ENCODE measurements at regions not wholly inside any gene's neighbourhood (a gene's known extent, or its start where the extent isn't known, plus 50 kb on each side); places are given as distances from the start of the nearest gene placed in this dataset.

DNA sequence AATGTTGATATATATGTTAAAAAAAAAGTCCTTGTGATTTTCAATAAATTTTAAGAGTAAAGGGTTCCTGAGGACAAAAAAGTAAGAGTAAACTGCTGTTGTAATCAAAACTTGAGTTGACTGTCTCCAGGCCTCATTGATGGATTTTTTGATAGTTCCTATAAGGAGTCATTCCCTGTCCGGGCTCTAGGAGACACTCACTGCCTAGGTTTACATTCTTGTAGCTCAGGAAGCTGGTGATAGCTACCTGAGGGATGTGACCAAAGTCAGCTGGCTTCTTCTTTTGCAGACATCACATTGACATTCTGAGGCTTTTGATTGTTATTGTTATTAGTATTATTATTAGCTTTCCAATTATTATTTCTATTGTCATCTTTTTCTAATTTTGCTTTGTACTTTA, 116.5 kb upstream of the FBXL7 start:
- Histone ChIP-seq H3K18ac (ENCODE audit: low read length) (no peak overlapping the region), H4K8ac (ENCODE audit: low read depth, low read length) (no peak overlapping the region), H3K56ac (ENCODE audit: low read length) (no peak overlapping the region), H3K79me1 (ENCODE audit: low read length) (no peaks in the 10 kb centered on the region), H3K27me3 (ENCODE audit: insufficient read depth, low read length, poor library complexity) (no peaks in the 10 kb centered on the region), H4K5ac (ENCODE audit: low read length) (no peak overlapping the region), H3K9ac (ENCODE audit: low read length) (no peak overlapping the region), H3K36me3 (ENCODE audit: control insufficient read depth, insufficient read depth, low read length) (no peaks in the 10 kb centered on the region), H2BK120ac (ENCODE audit: low read depth, low read length) (no peak overlapping the region), H2BK5ac (ENCODE audit: low read length) (no peak overlapping the region), H3K4me3 (ENCODE audit: low read length) (no peak overlapping the region), H3K23ac (ENCODE audit: low read length) (no peak overlapping the region), H3K4ac (ENCODE audit: low read depth, low read length) (no peak overlapping the region), H3K4me2 (ENCODE audit: low read length) (no peak overlapping the region), H3K4me1 (ENCODE audit: control insufficient read depth, low read depth, low read length) (no peaks in the 10 kb centered on the region), H3K27ac (ENCODE audit: low read depth, low read length) (no peak overlapping the region), H2BK15ac (replicated peaks; ENCODE audit: low read depth) (no peak overlapping the region), H3K79me2 (ENCODE audit: control insufficient read depth, insufficient read depth, low read length) (no peaks in the 10 kb centered on the region), H2AK5ac (ENCODE audit: low read length) (no peak overlapping the region)
- WGBS (ENCODE audit: extremely low coverage, insufficient coverage, low lambda C conversion rate), result no CpG with 5 or more reads among the region's 1 CpG
- DNase-seq, result peak; percentile 74

DNA sequence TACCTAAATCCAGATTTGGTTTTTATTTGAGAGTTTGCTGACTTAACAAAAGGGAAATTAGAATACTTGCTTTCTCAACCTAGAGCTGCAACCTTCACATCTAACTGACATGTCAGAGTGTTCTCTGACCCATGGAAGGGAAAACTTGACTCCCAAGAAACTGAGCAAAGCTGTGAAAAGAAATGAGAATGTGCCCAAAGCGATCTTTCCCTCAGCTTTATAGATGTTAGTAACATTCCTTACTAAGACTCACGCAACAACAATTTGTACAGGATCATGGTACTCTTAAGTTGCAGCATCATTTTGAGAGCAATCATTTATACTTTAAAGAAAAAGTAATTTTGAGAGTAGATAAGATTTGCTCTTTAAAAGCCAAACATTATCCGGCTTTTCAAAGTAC, 117.0 kb upstream of the FBXL7 start:
- WGBS (ENCODE audit: extremely low coverage, insufficient coverage, low lambda C conversion rate), result no CpG with 5 or more reads among the region's 3 CpGs
- no peak overlapping the region for H3K4ac ChIP-seq (ENCODE audit: low read depth, low read length)
- H3K27ac ChIP-seq (ENCODE audit: low read depth, low read length), result no peak overlapping the region
- no peaks in the 10 kb centered on the region for H3K79me1 ChIP-seq (ENCODE audit: low read length)
- H3K18ac ChIP-seq (ENCODE audit: low read length), result no peak overlapping the region
- H2BK5ac ChIP-seq (ENCODE audit: low read length), result no peak overlapping the region
- no peak overlapping the region for H4K5ac ChIP-seq (ENCODE audit: low read length)
- no peak overlapping the region for H2BK120ac ChIP-seq (ENCODE audit: low read depth, low read length)
- DNase-seq, result no peak
- no peaks in the 10 kb centered on the region for H3K27me3 ChIP-seq (ENCODE audit: insufficient read depth, low read length, poor library complexity)
- no peaks in the 10 kb centered on the region for H3K79me2 ChIP-seq (ENCODE audit: control insufficient read depth, insufficient read depth, low read length)
- H3K4me3 ChIP-seq (ENCODE audit: low read length), result no peak overlapping the region
- H2AK5ac ChIP-seq (ENCODE audit: low read length), result no peak overlapping the region
- H3K23ac ChIP-seq (ENCODE audit: low read length), result no peak overlapping the region
- no peaks in the 10 kb centered on the region for H3K4me1 ChIP-seq (ENCODE audit: control insufficient read depth, low read depth, low read length)
- no peaks in the 10 kb centered on the region for H3K36me3 ChIP-seq (ENCODE audit: control insufficient read depth, insufficient read depth, low read length)
- H3K4me2 ChIP-seq (ENCODE audit: low read length), result no peak overlapping the region
- H3K56ac ChIP-seq (ENCODE audit: low read length), result no peak overlapping the region
- H3K9ac ChIP-seq (ENCODE audit: low read length), result no peak overlapping the region
- no peak overlapping the region for H4K8ac ChIP-seq (ENCODE audit: low read depth, low read length)
- H2BK15ac ChIP-seq (replicated peaks; ENCODE audit: low read depth), result no peak overlapping the region

DNA sequence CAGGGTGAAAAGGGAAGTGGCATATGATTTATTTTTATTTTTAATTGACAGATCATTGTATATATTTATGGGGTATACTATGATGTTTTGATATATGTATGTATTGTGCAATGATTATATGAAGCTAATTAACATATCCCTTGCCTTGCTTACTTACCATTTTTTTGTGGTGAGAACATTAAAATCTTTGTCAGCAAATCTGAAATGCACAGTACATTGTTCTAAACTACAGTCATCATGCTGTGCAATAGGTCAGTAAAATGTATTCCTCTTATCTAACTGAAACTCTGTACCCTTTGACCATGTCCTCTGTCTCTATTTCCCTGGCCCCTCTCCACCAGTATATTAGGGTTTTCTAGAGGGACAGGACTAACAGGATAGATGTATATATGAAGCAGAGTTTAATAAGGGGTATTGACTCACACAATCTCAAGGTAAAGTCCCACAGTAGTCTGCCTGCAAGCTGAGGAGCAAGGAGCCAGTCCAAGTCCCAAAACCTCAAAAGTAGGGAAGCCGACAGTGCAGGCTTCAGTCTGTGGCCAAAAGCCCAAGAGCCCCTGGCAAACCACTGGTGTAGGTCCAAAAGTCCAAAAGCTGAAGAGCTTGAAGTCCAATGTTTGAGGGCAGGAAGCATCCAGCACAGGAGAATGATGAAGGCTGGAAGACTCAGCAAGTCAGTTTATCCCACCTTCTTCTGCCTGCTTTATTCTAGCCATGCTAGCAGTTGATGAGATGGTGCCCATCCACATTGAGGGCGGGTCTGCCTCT, 122.2 kb upstream of the FBXL7 start:
- no peaks in the 10 kb centered on the region for H3K79me1 ChIP-seq (ENCODE audit: low read length)
- H4K8ac ChIP-seq (ENCODE audit: low read depth, low read length), result no peak overlapping the region
- no peak overlapping the region for H3K4ac ChIP-seq (ENCODE audit: low read depth, low read length)
- no peak overlapping the region for H3K4me3 ChIP-seq (ENCODE audit: low read length)
- no peak overlapping the region for H3K56ac ChIP-seq (ENCODE audit: low read length)
- H3K79me2 ChIP-seq (ENCODE audit: control insufficient read depth, insufficient read depth, low read length), result no peaks in the 10 kb centered on the region
- H2AK5ac ChIP-seq (ENCODE audit: low read length), result no peak overlapping the region
- no peak overlapping the region for H2BK15ac ChIP-seq (replicated peaks; ENCODE audit: low read depth)
- no peak overlapping the region for H3K27ac ChIP-seq (ENCODE audit: low read depth, low read length)
- H3K4me2 ChIP-seq (ENCODE audit: low read length), result no peak overlapping the region
- H3K9ac ChIP-seq (ENCODE audit: low read length), result no peak overlapping the region
- no peaks in the 10 kb centered on the region for H3K27me3 ChIP-seq (ENCODE audit: insufficient read depth, low read length, poor library complexity)
- H4K5ac ChIP-seq (ENCODE audit: low read length), result no peak overlapping the region
- no peaks in the 10 kb centered on the region for H3K36me3 ChIP-seq (ENCODE audit: control insufficient read depth, insufficient read depth, low read length)
- no peak overlapping the region for H3K18ac ChIP-seq (ENCODE audit: low read length)
- H3K4me1 ChIP-seq (ENCODE audit: control insufficient read depth, low read depth, low read length), result no peaks in the 10 kb centered on the region
- no peak overlapping the region for H3K23ac ChIP-seq (ENCODE audit: low read length)
- no CpG with 5 or more reads among the region's 2 CpGs for WGBS (ENCODE audit: extremely low coverage, insufficient coverage, low lambda C conversion rate)
- H2BK5ac ChIP-seq (ENCODE audit: low read length), result no peak overlapping the region
- H2BK120ac ChIP-seq (ENCODE audit: low read depth, low read length), result no peak overlapping the region
- DNase-seq, result no peak

DNA sequence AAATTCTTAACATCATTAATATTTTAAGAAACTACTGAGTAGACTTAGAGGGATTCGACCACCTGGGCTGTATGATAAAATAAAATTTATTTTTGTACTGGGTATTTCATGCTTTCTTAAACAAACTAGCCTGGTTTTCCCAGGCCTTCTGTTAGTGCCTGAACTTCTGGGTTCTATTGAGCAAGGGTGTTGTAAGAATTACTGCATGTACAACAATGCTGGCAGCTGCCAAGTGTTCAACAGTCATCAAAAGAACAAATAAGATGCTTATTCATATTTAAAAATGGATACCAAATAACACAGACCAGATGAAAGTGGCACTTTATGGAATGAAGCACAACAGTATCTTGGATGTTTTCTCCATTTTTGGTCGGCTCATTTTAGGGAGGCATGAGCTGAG, 123.2 kb upstream of the FBXL7 start:
- whole genome bisulfite sequencing (ENCODE audit: extremely low coverage, insufficient coverage, low lambda C conversion rate), result no CpG with 5 or more reads among the region's 2 CpGs
- no peak overlapping the region for H2AK5ac ChIP-seq (ENCODE audit: low read length)
- H3K4me3 ChIP-seq (ENCODE audit: low read length), result no peak overlapping the region
- no peaks in the 10 kb centered on the region for H3K36me3 ChIP-seq (ENCODE audit: control insufficient read depth, insufficient read depth, low read length)
- H3K27me3 ChIP-seq (ENCODE audit: insufficient read depth, low read length, poor library complexity), result no peaks in the 10 kb centered on the region
- no peak overlapping the region for H3K4ac ChIP-seq (ENCODE audit: low read depth, low read length)
- H3K9ac ChIP-seq (ENCODE audit: low read length), result no peak overlapping the region
- H3K79me2 ChIP-seq (ENCODE audit: control insufficient read depth, insufficient read depth, low read length), result no peaks in the 10 kb centered on the region
- H4K5ac ChIP-seq (ENCODE audit: low read length), result no peak overlapping the region
- H4K8ac ChIP-seq (ENCODE audit: low read depth, low read length), result no peak overlapping the region
- no peak overlapping the region for H3K27ac ChIP-seq (ENCODE audit: low read depth, low read length)
- H3K18ac ChIP-seq (ENCODE audit: low read length), result no peak overlapping the region
- H3K4me1 ChIP-seq (ENCODE audit: control insufficient read depth, low read depth, low read length), result no peaks in the 10 kb centered on the region
- no peak for DNase-seq
- H2BK15ac ChIP-seq (replicated peaks; ENCODE audit: low read depth), result no peak overlapping the region
- H2BK5ac ChIP-seq (ENCODE audit: low read length), result no peak overlapping the region
- H3K56ac ChIP-seq (ENCODE audit: low read length), result no peak overlapping the region
- no peak overlapping the region for H2BK120ac ChIP-seq (ENCODE audit: low read depth, low read length)
- no peak overlapping the region for H3K4me2 ChIP-seq (ENCODE audit: low read length)
- H3K79me1 ChIP-seq (ENCODE audit: low read length), result no peaks in the 10 kb centered on the region
- H3K23ac ChIP-seq (ENCODE audit: low read length), result no peak overlapping the region

DNA sequence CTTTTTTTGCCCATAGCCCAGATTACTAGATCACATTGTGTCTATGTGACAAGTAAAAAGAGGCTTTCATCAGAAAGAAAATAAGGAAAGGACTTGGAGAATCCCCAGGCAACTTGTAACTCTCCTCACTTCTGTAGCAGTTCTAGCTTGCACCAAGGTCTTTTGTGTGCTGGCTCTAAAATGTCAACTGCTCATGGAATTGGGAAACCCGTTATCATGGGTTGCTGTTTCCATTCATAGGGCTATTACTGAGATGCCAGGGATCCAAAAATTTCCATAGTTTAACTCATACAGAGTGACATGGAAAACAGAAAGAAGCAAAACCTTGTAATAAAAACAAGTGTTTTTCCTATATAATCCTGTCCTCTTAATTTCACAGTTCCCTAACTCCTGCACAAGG, 123.9 kb upstream of the FBXL7 start:
- H3K4me3 ChIP-seq (ENCODE audit: low read length), result no peak overlapping the region
- no peak overlapping the region for H4K5ac ChIP-seq (ENCODE audit: low read length)
- H3K56ac ChIP-seq (ENCODE audit: low read length), result no peak overlapping the region
- no peak overlapping the region for H2AK5ac ChIP-seq (ENCODE audit: low read length)
- no peak overlapping the region for H3K18ac ChIP-seq (ENCODE audit: low read length)
- H2BK15ac ChIP-seq (replicated peaks; ENCODE audit: low read depth), result no peak overlapping the region
- no peak overlapping the region for H3K9ac ChIP-seq (ENCODE audit: low read length)
- no peak overlapping the region for H3K23ac ChIP-seq (ENCODE audit: low read length)
- no peak overlapping the region for H3K27ac ChIP-seq (ENCODE audit: low read depth, low read length)
- H4K8ac ChIP-seq (ENCODE audit: low read depth, low read length), result no peak overlapping the region
- H3K79me1 ChIP-seq (ENCODE audit: low read length), result no peaks in the 10 kb centered on the region
- H2BK120ac ChIP-seq (ENCODE audit: low read depth, low read length), result no peak overlapping the region
- no peak overlapping the region for H3K4me2 ChIP-seq (ENCODE audit: low read length)
- WGBS (ENCODE audit: extremely low coverage, insufficient coverage, low lambda C conversion rate), result no CpG with 5 or more reads among the region's 1 CpG
- H3K4ac ChIP-seq (ENCODE audit: low read depth, low read length), result no peak overlapping the region
- H3K79me2 ChIP-seq (ENCODE audit: control insufficient read depth, insufficient read depth, low read length), result no peaks in the 10 kb centered on the region
- no peak overlapping the region for H2BK5ac ChIP-seq (ENCODE audit: low read length)
- no peak for DNase-seq
- no peaks in the 10 kb centered on the region for H3K4me1 ChIP-seq (ENCODE audit: control insufficient read depth, low read depth, low read length)
- no peaks in the 10 kb centered on the region for H3K27me3 ChIP-seq (ENCODE audit: insufficient read depth, low read length, poor library complexity)
- H3K36me3 ChIP-seq (ENCODE audit: control insufficient read depth, insufficient read depth, low read length), result no peaks in the 10 kb centered on the region

DNA sequence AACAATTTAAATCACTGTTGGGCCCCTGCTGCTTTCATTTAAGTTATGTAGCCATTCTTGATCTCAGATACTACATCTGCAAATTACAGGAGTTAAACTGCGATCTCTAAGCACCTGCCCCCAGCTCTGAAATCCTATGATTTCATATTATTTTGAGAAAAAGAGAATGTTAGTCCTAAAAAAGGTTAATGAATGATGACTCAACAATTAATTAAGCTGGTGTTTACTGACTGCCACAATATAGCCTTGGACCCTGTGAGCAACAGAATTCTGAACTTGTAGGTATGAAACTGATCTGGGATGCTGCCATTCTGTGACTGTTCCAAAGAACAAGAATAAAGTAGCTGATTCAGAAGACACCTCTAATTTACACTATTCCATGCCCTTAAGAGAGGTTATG, 124.4 kb upstream of the FBXL7 start:
- no peak overlapping the region for H3K4ac ChIP-seq (ENCODE audit: low read depth, low read length)
- H3K4me1 ChIP-seq (ENCODE audit: control insufficient read depth, low read depth, low read length), result no peaks in the 10 kb centered on the region
- H3K56ac ChIP-seq (ENCODE audit: low read length), result no peak overlapping the region
- H3K4me3 ChIP-seq (ENCODE audit: low read length), result no peak overlapping the region
- no peaks in the 10 kb centered on the region for H3K36me3 ChIP-seq (ENCODE audit: control insufficient read depth, insufficient read depth, low read length)
- no peak overlapping the region for H3K27ac ChIP-seq (ENCODE audit: low read depth, low read length)
- H3K79me1 ChIP-seq (ENCODE audit: low read length), result no peaks in the 10 kb centered on the region
- no peak overlapping the region for H2BK120ac ChIP-seq (ENCODE audit: low read depth, low read length)
- no peaks in the 10 kb centered on the region for H3K27me3 ChIP-seq (ENCODE audit: insufficient read depth, low read length, poor library complexity)
- no peak overlapping the region for H2AK5ac ChIP-seq (ENCODE audit: low read length)
- no peak overlapping the region for H3K23ac ChIP-seq (ENCODE audit: low read length)
- H3K9ac ChIP-seq (ENCODE audit: low read length), result no peak overlapping the region
- H3K79me2 ChIP-seq (ENCODE audit: control insufficient read depth, insufficient read depth, low read length), result no peaks in the 10 kb centered on the region
- H2BK15ac ChIP-seq (replicated peaks; ENCODE audit: low read depth), result no peak overlapping the region
- no peak overlapping the region for H3K18ac ChIP-seq (ENCODE audit: low read length)
- WGBS (ENCODE audit: extremely low coverage, insufficient coverage, low lambda C conversion rate), result no CpG with 5 or more reads among the region's 1 CpG
- no peak for DNase-seq
- no peak overlapping the region for H4K8ac ChIP-seq (ENCODE audit: low read depth, low read length)
- H2BK5ac ChIP-seq (ENCODE audit: low read length), result no peak overlapping the region
- H4K5ac ChIP-seq (ENCODE audit: low read length), result no peak overlapping the region
- no peak overlapping the region for H3K4me2 ChIP-seq (ENCODE audit: low read length)
